ENCODE measurements at regions not wholly inside any gene's neighbourhood (a gene's known extent, or its start where the extent isn't known, plus 50 kb on each side); places are given as distances from the start of the nearest gene placed in this dataset.

- Histone ChIP-seq H3K4me1 (ENCODE audit: control insufficient read depth, insufficient read depth, low read length) (no peaks in the 10 kb centered on the region), H3K9me3 (ENCODE audit: control insufficient read depth, low read length) (no peaks in the 10 kb centered on the region), H3K27ac (ENCODE audit: low read depth, low read length) (no peak overlapping the region), H3K4me3 (ENCODE audit: low read length) (no peak overlapping the region), H3K27me3 (ENCODE audit: control insufficient read depth, insufficient read depth, low read length, poor library complexity, severe bottlenecking) (no peaks in the 10 kb centered on the region), H3K36me3 (ENCODE audit: control insufficient read depth, insufficient read depth, low read length) (no peaks in the 10 kb centered on the region), H3K9ac (ENCODE audit: extremely low read depth, low read length, poor library complexity, severe bottlenecking) (no peak overlapping the region)
- TF ChIP-seq CTCF (conservative IDR thresholded peaks at IDR 0.05), result no peak
- DNase-seq, result no peak
- no peak overlapping the region for H3K27ac Mint-ChIP-seq
- no peaks in the 10 kb centered on the region for H3K27me3 Mint-ChIP-seq (ENCODE audit: insufficient read depth)
- WGBS, 2 experiments (ENCODE audit: insufficient coverage in 1 of 2, insufficient read length in 1 of 2), result 84% methylated on average over 3 of the region's 3 CpGs; no CpG with 5 or more reads in 1 of the 2 experiments
- H3K4me3 Mint-ChIP-seq, result no peak overlapping the region
- H3K36me3 Mint-ChIP-seq (ENCODE audit: low read depth), result no peaks in the 10 kb centered on the region
- H3K4me1 Mint-ChIP-seq, result no peaks in the 10 kb centered on the region
- H3K9me3 Mint-ChIP-seq, result no peaks in the 10 kb centered on the region
Observed at GRCh38 chr9:17013010-17013409, 121.8 kb upstream of the CNTLN start.

GRCh38 chr9:17011880-17012279 is 123.0 kb upstream of the CNTLN start:
- DNase-seq, result no peak
- Histone ChIP-seq H3K4me1 (ENCODE audit: control insufficient read depth, insufficient read depth, low read length) (no peaks in the 10 kb centered on the region), H3K4me3 (ENCODE audit: low read length) (no peak overlapping the region), H3K9me3 (ENCODE audit: control insufficient read depth, low read length) (no peaks in the 10 kb centered on the region), H3K9ac (ENCODE audit: extremely low read depth, low read length, poor library complexity, severe bottlenecking) (no peak overlapping the region), H3K27me3 (ENCODE audit: control insufficient read depth, insufficient read depth, low read length, poor library complexity, severe bottlenecking) (no peaks in the 10 kb centered on the region), H3K27ac (ENCODE audit: low read depth, low read length) (no peak overlapping the region), H3K36me3 (ENCODE audit: control insufficient read depth, insufficient read depth, low read length) (no peaks in the 10 kb centered on the region)
- no peaks in the 10 kb centered on the region for H3K4me1 Mint-ChIP-seq
- no peak for TF ChIP-seq CTCF (conservative IDR thresholded peaks at IDR 0.05)
- no peak overlapping the region for H3K27ac Mint-ChIP-seq
- no peak overlapping the region for H3K4me3 Mint-ChIP-seq
- H3K36me3 Mint-ChIP-seq (ENCODE audit: low read depth), result no peaks in the 10 kb centered on the region
- no peaks in the 10 kb centered on the region for H3K9me3 Mint-ChIP-seq
- no peaks in the 10 kb centered on the region for H3K27me3 Mint-ChIP-seq (ENCODE audit: insufficient read depth)

GRCh38 chr9:17009071-17009470 is 125.8 kb upstream of the CNTLN start:
- Mint-ChIP-seq H3K27me3 (ENCODE audit: insufficient read depth) (no peaks in the 10 kb centered on the region), H3K4me3 (no peak overlapping the region), H3K36me3 (ENCODE audit: low read depth) (no peaks in the 10 kb centered on the region), H3K27ac (no peak overlapping the region), H3K9me3 (no peaks in the 10 kb centered on the region), H3K4me1 (peaks cover 4% of the 10 kb centered on the region)
- H3K9me3 ChIP-seq (ENCODE audit: control insufficient read depth, low read length), result no peaks in the 10 kb centered on the region
- H3K27me3 ChIP-seq (ENCODE audit: control insufficient read depth, insufficient read depth, low read length, poor library complexity, severe bottlenecking), result no peaks in the 10 kb centered on the region
- H3K36me3 ChIP-seq (ENCODE audit: control insufficient read depth, insufficient read depth, low read length), result no peaks in the 10 kb centered on the region
- DNase-seq, result no peak
- WGBS, 2 experiments (ENCODE audit: insufficient coverage in 1 of 2, insufficient read length in 1 of 2), result 96% methylated on average over 2 of the region's 2 CpGs; no CpG with 5 or more reads in 1 of the 2 experiments
- no peak overlapping the region for H3K27ac ChIP-seq (ENCODE audit: low read depth, low read length)
- H3K9ac ChIP-seq (ENCODE audit: extremely low read depth, low read length, poor library complexity, severe bottlenecking), result no peak overlapping the region
- no peak overlapping the region for H3K4me3 ChIP-seq (ENCODE audit: low read length)
- TF ChIP-seq CTCF (conservative IDR thresholded peaks at IDR 0.05), result no peak
- H3K4me1 ChIP-seq (ENCODE audit: control insufficient read depth, insufficient read depth, low read length), result no peaks in the 10 kb centered on the region

All from endodermal cell (in vitro differentiated cells).